Activated naive CD8-positive, alpha-beta T cell (primary cell): ENCODE measurements at regions not wholly inside any gene's neighbourhood (a gene's known extent, or its start where the extent isn't known, plus 50 kb on each side); places are given as distances from the start of the nearest gene placed in this dataset.
"Not testable (repeated sequence)": the region's sequence is repeated elsewhere in the genome, so short reads cannot be mapped to it uniquely, and the experiment has no call there.

ENCODE experiments used
- H3K27ac Mint-ChIP-seq: one replicate; pipeline ENCODE4 v1.8.0; 2021; ENCODE audit warnings: mixed read lengths
- H3K27me3 Mint-ChIP-seq: one replicate; pipeline ENCODE4 v1.8.0; 2021; ENCODE audit warnings: mixed read lengths
- H3K36me3 Mint-ChIP-seq: one replicate; pipeline ENCODE4 v1.8.0; 2021; ENCODE audit warnings: mixed read lengths
- H3K4me1 Mint-ChIP-seq: one replicate; pipeline ENCODE4 v1.8.0; 2021; ENCODE audit warnings: low read depth, mixed read lengths
- H3K4me3 Mint-ChIP-seq: one replicate; pipeline ENCODE4 v1.8.0; 2021; ENCODE audit warnings: mild to moderate bottlenecking, mixed read lengths
- H3K9me3 Mint-ChIP-seq: one replicate; pipeline ENCODE4 v1.8.0; 2021; ENCODE audit warnings: low read depth, mixed read lengths

DNA sequence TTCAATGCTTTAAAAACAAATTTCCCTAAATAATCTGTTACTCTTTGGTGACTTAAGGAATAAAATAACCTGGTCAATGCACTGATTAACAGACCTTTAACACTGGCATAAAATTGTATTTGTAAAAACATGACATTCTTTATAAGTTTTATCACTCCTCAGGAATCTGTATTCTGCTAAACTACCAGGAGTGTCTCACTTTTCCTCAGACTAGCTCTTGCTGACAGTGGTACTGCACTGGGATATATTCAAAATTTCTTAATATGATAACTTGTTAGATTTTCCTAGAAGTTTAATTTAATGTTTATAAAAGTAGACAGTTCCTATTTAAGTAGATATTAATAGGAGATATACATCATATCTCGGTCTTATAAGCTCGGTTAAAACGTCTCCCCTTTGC lies 363.4 kb upstream of the ARHGEF26 start:
- Mint-ChIP-seq H3K27me3 (peaks cover 2% of the 10 kb centered on the region), H3K36me3 (no peaks in the 10 kb centered on the region), H3K4me3 (no peak overlapping the region), H3K4me1 (no peaks in the 10 kb centered on the region), H3K9me3 (no peaks in the 10 kb centered on the region), H3K27ac (no peak overlapping the region)

DNA sequence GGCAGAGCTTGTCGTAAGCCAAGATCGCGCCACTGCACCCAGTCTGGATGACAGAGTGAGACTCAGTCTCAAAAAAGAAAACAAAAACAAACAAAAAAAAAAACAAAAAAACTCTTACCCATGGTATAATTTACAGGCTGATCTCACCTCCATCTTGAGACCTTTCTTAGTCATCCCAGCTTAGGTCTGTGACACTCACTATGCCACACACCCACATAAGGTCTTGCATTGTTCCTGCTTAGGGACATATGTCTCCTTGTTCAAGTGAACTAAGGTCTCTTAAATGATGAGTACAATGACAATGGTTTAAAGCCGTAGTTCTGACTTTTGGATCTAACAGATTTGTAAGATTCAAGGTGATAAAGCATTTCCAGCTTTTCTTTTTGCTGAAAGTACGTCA lies 360.2 kb upstream of the ARHGEF26 start:
- H3K36me3 Mint-ChIP-seq = no peaks in the 10 kb centered on the region
- no peaks in the 10 kb centered on the region for H3K9me3 Mint-ChIP-seq
- H3K27ac Mint-ChIP-seq = no peak overlapping the region
- peaks cover 2% of the 10 kb centered on the region for H3K27me3 Mint-ChIP-seq
- H3K4me1 Mint-ChIP-seq = no peaks in the 10 kb centered on the region
- no peak overlapping the region for H3K4me3 Mint-ChIP-seq

DNA sequence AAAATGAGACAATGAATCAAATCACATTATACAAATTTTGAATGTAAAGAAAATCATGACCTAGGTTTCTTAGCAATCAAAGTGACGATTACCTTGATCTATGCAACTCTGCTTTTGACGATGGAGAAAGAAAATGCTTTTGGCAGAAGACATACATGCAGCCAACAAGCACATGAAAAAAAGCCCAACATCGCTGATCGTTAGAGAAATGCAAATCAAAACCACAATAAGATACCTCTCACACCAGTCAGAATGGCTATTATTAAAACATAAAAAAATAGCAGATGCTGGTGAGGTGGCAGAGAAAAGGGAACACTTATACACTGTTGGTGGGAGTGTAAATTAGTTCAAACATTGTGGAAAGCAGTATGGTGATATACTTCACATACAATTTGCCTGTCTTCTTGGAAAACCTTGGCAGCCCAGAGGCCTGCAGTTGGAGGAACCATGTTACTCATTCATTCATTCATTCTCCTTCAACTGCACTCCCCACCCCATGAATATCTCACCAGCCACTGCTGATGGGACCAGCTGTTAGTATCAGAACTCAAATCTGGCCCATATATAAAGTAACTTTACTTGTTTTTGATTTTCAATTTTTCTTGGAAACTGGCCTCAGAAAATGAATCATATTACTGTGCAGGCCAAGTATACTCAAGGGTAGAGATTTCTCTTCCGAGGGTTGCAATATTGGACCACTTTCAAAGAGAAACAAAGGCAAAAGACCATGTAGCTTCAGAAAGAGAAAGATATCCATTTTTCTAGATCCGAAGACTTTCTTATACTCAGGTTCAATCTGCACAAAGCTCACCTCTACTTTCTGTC lies 358.6 kb upstream of the ARHGEF26 start:
- H3K36me3 Mint-ChIP-seq = no peaks in the 10 kb centered on the region
- H3K4me1 Mint-ChIP-seq = no peaks in the 10 kb centered on the region
- H3K27me3 Mint-ChIP-seq = peaks cover 2% of the 10 kb centered on the region
- no peaks in the 10 kb centered on the region for H3K9me3 Mint-ChIP-seq
- no peak overlapping the region for H3K27ac Mint-ChIP-seq
- H3K4me3 Mint-ChIP-seq = no peak overlapping the region

DNA sequence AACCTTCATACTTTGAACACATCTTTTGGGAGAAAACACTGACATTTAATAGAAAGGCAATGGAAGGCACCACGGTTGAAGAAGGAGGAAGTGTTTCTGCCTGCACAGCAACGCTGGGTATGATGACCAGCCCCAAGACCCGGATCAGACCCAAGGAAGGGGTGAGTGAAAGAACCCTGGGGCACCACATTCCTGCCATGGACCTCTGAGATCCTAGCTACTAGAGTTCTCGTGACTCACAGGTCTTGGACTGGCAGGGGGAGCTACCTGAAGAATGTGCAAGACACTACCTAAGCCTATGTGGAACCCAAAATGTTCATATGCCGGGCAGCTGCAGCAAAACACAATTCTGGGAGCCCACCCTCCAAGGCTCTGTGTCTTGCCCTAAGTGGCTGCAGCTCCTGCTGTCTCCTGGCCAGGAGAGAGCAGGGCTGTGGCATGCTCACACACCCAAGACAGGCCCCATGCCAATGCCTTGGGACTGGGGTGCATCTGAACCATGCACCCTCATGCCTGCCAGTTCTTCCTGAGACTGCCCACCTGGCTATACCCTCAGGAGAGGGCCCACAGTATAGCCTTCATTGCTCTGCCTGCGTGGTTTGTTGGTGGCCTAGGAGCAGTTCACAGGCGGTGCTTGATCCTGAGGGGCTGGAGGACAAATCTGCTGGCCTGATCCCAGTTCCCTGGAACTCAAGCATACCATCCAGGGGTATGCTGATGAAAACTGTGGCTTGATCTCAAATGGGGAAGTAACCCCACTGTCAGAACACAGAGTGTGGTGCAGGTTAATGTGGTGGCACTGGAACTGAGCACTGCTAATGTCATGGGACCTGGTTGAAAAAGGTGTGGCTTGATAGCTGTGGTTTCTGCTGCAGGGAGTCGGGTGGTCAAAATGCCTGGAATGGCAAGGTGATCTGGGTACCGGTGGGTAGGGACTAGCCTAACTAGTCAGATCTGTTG lies 353.3 kb upstream of the ARHGEF26 start:
- Mint-ChIP-seq H3K27ac (no peak overlapping the region), H3K9me3 (peaks cover 9% of the 10 kb centered on the region), H3K4me3 (no peak overlapping the region)

DNA sequence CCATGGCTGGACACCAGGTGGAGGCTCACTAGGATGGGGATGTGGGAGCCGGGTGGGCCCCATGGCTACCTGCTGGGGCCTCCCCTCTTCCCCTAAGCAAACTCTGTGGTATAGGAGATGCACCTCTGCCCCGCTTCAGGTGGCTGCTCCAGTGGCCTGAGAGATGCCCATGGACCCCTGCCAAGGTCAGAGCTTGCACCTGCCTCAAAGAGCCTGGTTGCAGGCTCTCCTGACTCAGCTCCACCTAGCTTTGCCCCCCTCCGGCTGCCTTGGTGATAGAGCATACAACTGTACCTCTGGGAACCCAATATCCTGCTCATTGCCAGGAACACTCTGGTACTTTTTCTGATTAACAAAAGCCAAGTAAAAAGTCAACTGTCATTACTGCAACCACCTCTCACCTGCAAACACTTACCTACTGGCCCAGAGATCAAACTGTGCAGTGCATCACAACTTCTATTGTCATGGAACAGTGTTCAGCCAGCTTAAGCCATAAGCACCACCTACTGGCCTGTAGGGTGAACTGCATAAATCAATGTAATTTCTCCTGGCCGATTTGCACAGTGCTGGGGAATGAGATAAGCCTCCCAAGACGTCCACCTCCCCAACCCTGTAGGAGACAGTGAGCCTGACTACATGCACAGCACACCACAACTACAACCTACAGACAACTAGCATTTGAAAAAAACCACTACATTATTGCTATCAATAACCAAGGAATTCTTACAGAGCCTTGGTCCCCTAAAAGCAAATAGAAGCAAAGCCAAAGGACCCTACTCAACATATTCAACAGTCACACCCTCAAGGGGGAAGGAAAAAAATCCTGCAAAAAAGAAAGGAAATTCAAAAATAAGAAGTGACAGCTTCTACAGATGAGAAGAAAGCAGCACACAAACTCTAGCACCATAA lies 352.4 kb upstream of the ARHGEF26 start:
- Mint-ChIP-seq H3K27me3 (peaks cover 3% of the 10 kb centered on the region), H3K27ac (no peak overlapping the region), H3K4me3 (no peak overlapping the region), H3K36me3 (no peaks in the 10 kb centered on the region), H3K4me1 (peaks cover 2% of the 10 kb centered on the region), H3K9me3 (peaks cover 9% of the 10 kb centered on the region)

More for the DNA sequence above, 353.3 kb upstream of the ARHGEF26 start:
- H3K4me1 Mint-ChIP-seq = peaks cover 2% of the 10 kb centered on the region
- H3K36me3 Mint-ChIP-seq = no peaks in the 10 kb centered on the region
- peaks cover 3% of the 10 kb centered on the region for H3K27me3 Mint-ChIP-seq

DNA sequence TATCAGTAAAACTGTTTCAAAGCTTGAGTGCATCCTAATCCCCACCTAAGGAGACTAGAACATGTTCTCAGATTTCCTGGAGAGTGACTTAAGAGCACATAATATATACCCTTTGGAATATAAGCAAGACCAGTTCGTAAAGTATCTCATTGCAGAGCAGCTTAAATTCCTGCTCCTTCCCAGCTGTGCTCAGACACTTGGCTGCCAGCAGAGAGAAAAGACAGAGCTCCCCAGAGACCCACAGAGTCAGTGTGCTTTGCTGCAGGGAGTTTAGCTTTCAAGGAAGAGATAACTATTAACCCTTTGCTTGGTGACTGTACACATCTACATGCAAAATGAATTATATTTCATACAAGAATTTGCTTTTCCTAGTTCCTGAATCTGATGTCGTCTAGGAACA lies 338.1 kb upstream of the ARHGEF26 start:
- H3K27me3 Mint-ChIP-seq = peaks cover 3% of the 10 kb centered on the region
- no peak overlapping the region for H3K4me3 Mint-ChIP-seq
- H3K4me1 Mint-ChIP-seq = no peaks in the 10 kb centered on the region
- no peak overlapping the region for H3K27ac Mint-ChIP-seq
- no peaks in the 10 kb centered on the region for H3K9me3 Mint-ChIP-seq
- H3K36me3 Mint-ChIP-seq = no peaks in the 10 kb centered on the region

DNA sequence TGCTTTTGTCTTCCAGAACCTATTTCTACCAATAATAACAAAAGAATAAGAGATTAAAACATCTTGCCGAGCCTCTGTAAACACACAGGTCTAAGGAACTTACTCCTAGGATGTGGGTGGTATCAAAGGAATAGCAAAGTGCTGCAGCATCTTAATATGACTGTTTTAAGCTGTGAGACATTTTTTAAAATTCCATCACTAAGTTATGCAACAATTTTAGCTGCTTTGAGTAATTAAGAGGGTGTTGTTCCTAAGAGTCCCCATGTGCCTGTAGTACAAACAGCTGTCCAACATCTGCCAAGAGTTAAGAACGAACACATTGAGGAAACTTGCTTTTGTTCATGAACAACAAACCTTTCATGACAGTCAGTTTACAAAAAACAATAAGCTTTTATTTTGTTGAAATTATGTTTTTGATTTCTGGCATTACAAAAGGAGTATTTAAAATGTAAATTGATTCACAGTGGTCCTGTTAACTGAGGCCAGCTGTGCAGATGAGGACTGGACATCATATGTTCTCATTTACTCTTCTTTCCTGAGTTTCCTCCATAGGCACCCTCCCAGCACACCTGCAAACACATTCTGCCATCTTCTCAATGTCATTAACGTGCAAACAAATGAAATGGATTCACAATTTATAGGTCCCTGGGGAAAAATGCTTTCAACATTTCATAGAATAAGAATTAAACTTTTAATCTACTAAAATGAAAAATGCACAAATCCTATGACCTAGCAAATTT lies 337.3 kb upstream of the ARHGEF26 start:
- Mint-ChIP-seq H3K27me3 (peaks cover 3% of the 10 kb centered on the region), H3K4me3 (no peak overlapping the region), H3K27ac (no peak overlapping the region), H3K9me3 (no peaks in the 10 kb centered on the region), H3K36me3 (no peaks in the 10 kb centered on the region), H3K4me1 (no peaks in the 10 kb centered on the region)

DNA sequence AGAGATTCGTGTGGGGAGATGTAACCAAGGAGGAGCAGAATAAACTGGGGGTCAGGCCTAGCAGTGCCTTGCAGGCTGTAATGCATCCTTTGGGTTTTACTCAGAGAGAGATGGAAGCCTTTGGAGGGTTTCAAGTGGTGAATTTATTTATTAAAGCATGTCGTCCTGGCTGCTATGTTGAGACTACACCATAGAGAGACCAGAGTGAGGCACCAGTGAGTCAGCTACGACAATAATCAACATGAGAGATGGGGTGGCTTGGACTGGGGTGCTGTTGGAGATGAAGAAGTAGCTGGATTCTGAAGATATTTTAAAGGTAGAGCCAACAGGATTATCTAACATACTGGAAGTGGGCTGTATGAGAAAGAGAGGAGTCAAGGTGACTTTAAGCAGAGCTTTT lies 335.3 kb upstream of the ARHGEF26 start:
- no peaks in the 10 kb centered on the region for H3K4me1 Mint-ChIP-seq
- no peaks in the 10 kb centered on the region for H3K36me3 Mint-ChIP-seq
- peaks cover under 1% of the 10 kb centered on the region for H3K9me3 Mint-ChIP-seq
- H3K27me3 Mint-ChIP-seq = peaks cover 2% of the 10 kb centered on the region
- no peak overlapping the region for H3K27ac Mint-ChIP-seq
- no peak overlapping the region for H3K4me3 Mint-ChIP-seq

DNA sequence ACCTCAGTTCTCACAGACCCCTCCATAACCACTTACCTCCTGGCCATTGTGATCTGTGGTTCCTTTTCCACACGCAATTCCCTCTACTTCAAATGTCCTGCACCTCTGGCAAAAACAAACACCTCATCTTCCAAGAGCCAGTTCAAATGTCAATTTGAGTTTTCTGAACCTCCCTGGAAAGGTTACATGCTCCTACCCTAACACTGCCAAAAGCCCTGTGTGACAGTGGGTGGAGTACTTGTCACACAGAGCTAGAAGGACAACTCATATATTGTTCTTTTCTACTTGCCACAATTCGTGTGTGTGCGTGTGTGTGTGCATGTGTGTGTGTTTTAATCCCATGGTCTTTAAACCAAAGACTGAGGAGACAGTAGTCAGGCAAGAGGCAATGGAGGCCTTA lies 331.8 kb upstream of the ARHGEF26 start:
- Mint-ChIP-seq H3K4me1 (no peaks in the 10 kb centered on the region), H3K27me3 (no peaks in the 10 kb centered on the region), H3K4me3 (no peak overlapping the region), H3K27ac (no peak overlapping the region), H3K9me3 (peaks cover 9% of the 10 kb centered on the region), H3K36me3 (peaks cover 2% of the 10 kb centered on the region)

DNA sequence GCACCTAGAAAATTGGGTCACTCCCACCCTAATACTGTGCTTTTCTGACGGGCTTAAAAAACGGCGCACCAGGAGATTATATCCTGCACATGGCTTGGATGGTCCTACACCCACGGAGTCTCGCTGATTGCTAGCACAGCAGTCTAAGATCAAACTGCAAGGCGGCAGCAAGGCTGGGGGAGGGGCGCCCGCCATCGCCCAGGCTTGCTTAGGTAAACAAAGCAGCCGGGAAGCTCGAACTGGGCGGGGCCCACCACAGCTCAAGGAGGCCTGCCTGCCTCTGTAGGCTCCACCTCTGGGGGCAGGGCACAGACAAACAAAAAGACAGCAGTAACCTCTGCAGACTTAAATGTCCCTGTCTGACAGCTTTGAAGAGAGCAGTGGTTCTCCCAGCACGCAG lies 324.1 kb upstream of the ARHGEF26 start:
- H3K36me3 Mint-ChIP-seq, H3K27me3 Mint-ChIP-seq, H3K27ac Mint-ChIP-seq, H3K4me1 Mint-ChIP-seq, H3K4me3 Mint-ChIP-seq, H3K9me3 Mint-ChIP-seq: not testable (repeated sequence)

DNA sequence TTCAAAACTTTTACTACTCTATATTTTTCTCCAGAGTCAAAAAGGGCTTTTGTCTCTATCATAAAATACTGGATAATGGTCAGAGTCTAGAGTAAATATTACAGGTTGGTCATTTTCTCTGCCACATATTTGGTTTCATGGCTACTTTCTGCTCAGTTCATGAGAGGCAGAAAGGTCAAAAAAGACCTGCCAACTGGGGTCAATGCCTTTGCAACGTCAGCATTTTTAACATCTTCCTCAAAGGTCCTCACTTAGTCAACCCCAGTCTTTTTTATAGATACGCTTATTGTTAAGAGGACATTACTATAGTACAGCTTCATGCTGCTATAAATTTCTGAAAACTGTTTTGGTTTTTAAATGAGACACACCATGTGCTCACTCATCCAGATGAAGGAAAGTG lies 312.1 kb upstream of the ARHGEF26 start:
- H3K27me3 Mint-ChIP-seq = peaks cover 6% of the 10 kb centered on the region
- no peaks in the 10 kb centered on the region for H3K36me3 Mint-ChIP-seq
- no peaks in the 10 kb centered on the region for H3K4me1 Mint-ChIP-seq
- H3K9me3 Mint-ChIP-seq = no peaks in the 10 kb centered on the region
- no peak overlapping the region for H3K4me3 Mint-ChIP-seq
- H3K27ac Mint-ChIP-seq = no peak overlapping the region

DNA sequence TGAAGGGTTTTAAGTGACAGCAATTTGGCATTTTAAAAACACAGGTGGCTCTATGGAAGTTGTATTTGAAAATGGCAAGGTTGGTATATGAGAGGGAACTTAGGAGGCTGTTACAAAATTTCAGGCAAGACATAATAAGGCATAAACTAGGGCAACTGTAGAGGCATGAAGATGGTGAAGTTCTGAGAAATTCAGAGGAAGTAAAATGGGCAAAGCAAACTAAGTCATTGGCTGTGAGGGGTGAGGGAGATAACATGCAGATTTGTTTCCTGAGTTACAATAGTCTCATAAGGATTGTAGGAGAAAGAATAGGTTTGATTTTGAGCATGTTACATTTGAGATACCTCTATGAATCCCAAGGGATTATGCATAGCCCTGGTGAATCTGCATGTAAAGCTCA lies 302.9 kb upstream of the ARHGEF26 start:
- H3K36me3 Mint-ChIP-seq = no peaks in the 10 kb centered on the region
- no peak overlapping the region for H3K4me3 Mint-ChIP-seq
- no peaks in the 10 kb centered on the region for H3K4me1 Mint-ChIP-seq
- H3K9me3 Mint-ChIP-seq = no peaks in the 10 kb centered on the region
- no peaks in the 10 kb centered on the region for H3K27me3 Mint-ChIP-seq
- H3K27ac Mint-ChIP-seq = no peak overlapping the region

DNA sequence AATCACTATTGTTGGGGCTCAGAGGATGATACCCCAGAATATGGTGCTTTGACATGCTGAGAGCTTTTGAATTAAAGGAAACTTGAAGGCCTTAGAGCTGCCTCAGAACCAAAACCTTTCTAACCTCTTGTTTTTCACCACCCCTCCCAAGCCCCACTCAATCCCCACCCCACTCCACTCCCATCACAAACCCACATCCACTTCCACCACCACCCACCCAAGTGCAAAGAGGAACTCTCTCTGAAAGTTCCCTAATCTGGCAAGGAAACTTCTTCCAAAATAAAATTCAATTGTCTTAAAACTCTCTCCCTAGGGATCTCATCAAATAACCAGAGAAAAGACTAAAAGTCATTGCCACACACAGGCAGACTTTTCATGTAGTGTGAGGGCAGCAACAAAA lies 301.2 kb upstream of the ARHGEF26 start:
- Mint-ChIP-seq H3K27ac (no peak overlapping the region), H3K36me3 (no peaks in the 10 kb centered on the region), H3K4me1 (no peaks in the 10 kb centered on the region), H3K9me3 (no peaks in the 10 kb centered on the region), H3K4me3 (no peak overlapping the region), H3K27me3 (no peaks in the 10 kb centered on the region)

DNA sequence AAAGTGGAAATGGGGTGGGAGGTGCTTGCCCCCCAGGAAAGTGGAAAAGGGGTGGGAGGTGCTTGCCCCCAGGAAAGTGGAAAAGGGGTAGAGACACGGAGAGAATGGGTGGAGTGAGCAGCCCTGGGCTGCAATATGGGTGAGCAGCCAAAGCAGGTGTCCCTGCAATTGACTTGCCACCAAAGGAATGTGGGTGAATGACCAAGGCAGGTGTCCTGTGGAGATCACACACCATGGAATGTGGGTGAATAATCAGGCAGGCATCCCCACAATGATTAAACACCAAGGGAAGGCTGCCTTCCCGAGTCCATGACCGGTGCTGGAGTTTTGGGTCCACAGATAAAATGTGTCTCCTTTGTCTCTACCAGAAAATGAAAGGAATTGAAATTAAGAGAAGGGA lies 292.8 kb upstream of the ARHGEF26 start:
- not testable (repeated sequence) for H3K4me3 Mint-ChIP-seq, H3K27me3 Mint-ChIP-seq, H3K9me3 Mint-ChIP-seq, H3K27ac Mint-ChIP-seq, H3K36me3 Mint-ChIP-seq, H3K4me1 Mint-ChIP-seq
